HPDE6-E6E7 (cell line): ENCODE measurements at regions not wholly inside any gene's neighbourhood (a gene's known extent, or its start where the extent isn't known, plus 50 kb on each side); places are given as distances from the start of the nearest gene placed in this dataset.
"Not testable (repeated sequence)": the region's sequence is repeated elsewhere in the genome, so short reads cannot be mapped to it uniquely, and the experiment has no call there.

Source experiments
- DNase-seq: peaks from one replicate; pipeline ENCODE4 v3.0.0; 2011; ENCODE audit warnings: missing footprints; ENCODE audit errors: extremely low spot score

GRCh38 chr1:83087851-83088250 lies 911.1 kb downstream of the TTLL7 start:
- DNase-seq = no peak

- no peak for DNase-seq
These were observed 911.9 kb downstream of the TTLL7 start for GRCh38 chr1:83086986-83087512.

- no peak for DNase-seq
These were observed 912.6 kb downstream of the TTLL7 start for GRCh38 chr1:83086346-83086745.

- DNase-seq = no peak
These were observed 915.2 kb downstream of the TTLL7 start for GRCh38 chr1:83083589-83084224.

- DNase-seq = no peak
These were observed 921.5 kb downstream of the TTLL7 start for GRCh38 chr1:83077411-83077810.

GRCh38 chr1:83075107-83075506 lies 923.8 kb downstream of the TTLL7 start:
- DNase-seq = no peak

- no peak for DNase-seq
These were observed 931.0 kb downstream of the TTLL7 start for GRCh38 chr1:83067954-83068353.

GRCh38 chr1:83065952-83066727 lies 932.8 kb downstream of the TTLL7 start:
- no peak for DNase-seq

GRCh38 chr1:83064589-83065242 lies 934.2 kb downstream of the TTLL7 start:
- no peak for DNase-seq

- no peak for DNase-seq
These were observed 938.1 kb downstream of the TTLL7 start for GRCh38 chr1:83060651-83061390.

GRCh38 chr1:83060221-83060620 lies 938.7 kb downstream of the TTLL7 start:
- no peak for DNase-seq

GRCh38 chr1:83058327-83058726 lies 940.6 kb downstream of the TTLL7 start:
- DNase-seq = no peak

GRCh38 chr1:83055391-83056170 lies 943.4 kb downstream of the TTLL7 start:
- DNase-seq = peak; percentile 47

- DNase-seq = no peak
These were observed 945.5 kb downstream of the TTLL7 start for GRCh38 chr1:83053446-83053845.

- DNase-seq = no peak
These were observed 946.1 kb downstream of the TTLL7 start for GRCh38 chr1:83052865-83053264.

GRCh38 chr1:83051053-83051452 lies 947.9 kb downstream of the TTLL7 start:
- not testable (repeated sequence) for DNase-seq

- DNase-seq = no peak
These were observed 955.7 kb downstream of the TTLL7 start for GRCh38 chr1:83043244-83043643.

- not testable (repeated sequence) for DNase-seq
These were observed 959.8 kb downstream of the TTLL7 start for GRCh38 chr1:83039091-83039490.

- no peak for DNase-seq
These were observed 964.1 kb downstream of the TTLL7 start for GRCh38 chr1:83034851-83035250.

- no peak for DNase-seq
These were observed 965.2 kb downstream of the TTLL7 start for GRCh38 chr1:83033682-83034081.

- DNase-seq = no peak
These were observed 969.0 kb downstream of the TTLL7 start for GRCh38 chr1:83029916-83030315.
